Spleen (tissue), 4 donors: ENCODE measurements at regions not wholly inside any gene's neighbourhood (a gene's known extent, or its start where the extent isn't known, plus 50 kb on each side); places are given as distances from the start of the nearest gene placed in this dataset.

Experiments used
- small RNA-seq, 4 donors: library from RNA; depleted of rRNA; stranded (forward); fragments of <200 nt; gene quantifications; one replicate each; pipeline ENCODE3, GENCODE V24; 2016

Small RNA genes in the stretch of these regions (small RNA-seq; reads per million reads assigned to genes)
- 0 to 0.08 (median 0.06) reads per million in 4 donors for gene RF00002
